AG20443 (cell line): ENCODE measurements at regions not wholly inside any gene's neighbourhood (a gene's known extent, or its start where the extent isn't known, plus 50 kb on each side); places are given as distances from the start of the nearest gene placed in this dataset.
A peak's percentile ranks its signal among the peaks of the same experiment; 100 is the strongest.
"Not testable (repeated sequence)": the region's sequence is repeated elsewhere in the genome, so short reads cannot be mapped to it uniquely, and the experiment has no call there.

Experiments
- DNase-seq: peaks from one replicate; pipeline ENCODE4 v3.0.0; 2012; ENCODE audit warnings: low spot score, mixed read lengths

- not testable (repeated sequence) for DNase-seq
Measured at GRCh38 chr22:19662049-19662684, 52.1 kb upstream of the SEPTIN5 start.

GRCh38 chr22:19663286-19663815 is 51.0 kb upstream of the SEPTIN5 start:
- peak; percentile 73 for DNase-seq

- DNase-seq, result peak; percentile 62
Measured at GRCh38 chr22:19663821-19664355, 50.4 kb upstream of the SEPTIN5 start.

GRCh38 chr22:19664406-19664805 is 49.9 kb upstream of the SEPTIN5 start:
- DNase-seq, result no peak
